Fibroblast of lung (primary cell): ENCODE measurements at regions not wholly inside any gene's neighbourhood (a gene's known extent, or its start where the extent isn't known, plus 50 kb on each side); places are given as distances from the start of the nearest gene placed in this dataset.

Experiments used
- EZH2 ChIP-seq: IDR thresholded peaks from 2 replicates; pipeline ENCODE4 v1.5.1; 2012; ENCODE audit warnings: low read length, control low read depth, mild to moderate bottlenecking; ENCODE audit errors: missing control alignments
- TF ChIP-seq, protein P1 (sequence below), 2 donors: IDR thresholded peaks in 1 of 2; conservative IDR thresholded peaks in 1 of 2; 1 replicate in 1 of 2; 2 replicates in 1 of 2; pipeline ENCODE4 v1.5.1; 2011 to 2012; ENCODE audit warnings: low read length in 2 of 2, control low read depth in 1 of 2, inconsistent platforms in 1 of 2, low read depth in 1 of 2, mild to moderate bottlenecking in 1 of 2

DNA sequence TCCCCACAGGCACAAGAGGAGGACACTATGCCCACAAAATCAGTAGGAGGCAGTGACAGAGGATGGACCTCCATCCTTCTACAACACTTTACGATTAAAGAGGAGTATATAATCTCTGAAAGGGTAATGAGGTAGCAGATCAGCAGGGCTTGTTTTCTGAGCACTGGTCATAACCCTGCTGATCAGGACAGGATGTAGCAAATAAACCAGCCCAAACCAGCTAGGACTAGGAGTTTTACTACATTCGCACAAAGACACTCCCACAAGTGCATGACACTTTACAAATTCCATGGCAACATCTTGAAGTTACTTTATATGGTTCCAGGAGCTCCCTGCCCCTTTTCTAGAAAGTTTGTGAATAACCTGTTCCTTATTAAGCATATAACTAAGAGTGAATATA, 73.3 kb upstream of the CHD6 start:
- TF ChIP-seq, protein P1, sequence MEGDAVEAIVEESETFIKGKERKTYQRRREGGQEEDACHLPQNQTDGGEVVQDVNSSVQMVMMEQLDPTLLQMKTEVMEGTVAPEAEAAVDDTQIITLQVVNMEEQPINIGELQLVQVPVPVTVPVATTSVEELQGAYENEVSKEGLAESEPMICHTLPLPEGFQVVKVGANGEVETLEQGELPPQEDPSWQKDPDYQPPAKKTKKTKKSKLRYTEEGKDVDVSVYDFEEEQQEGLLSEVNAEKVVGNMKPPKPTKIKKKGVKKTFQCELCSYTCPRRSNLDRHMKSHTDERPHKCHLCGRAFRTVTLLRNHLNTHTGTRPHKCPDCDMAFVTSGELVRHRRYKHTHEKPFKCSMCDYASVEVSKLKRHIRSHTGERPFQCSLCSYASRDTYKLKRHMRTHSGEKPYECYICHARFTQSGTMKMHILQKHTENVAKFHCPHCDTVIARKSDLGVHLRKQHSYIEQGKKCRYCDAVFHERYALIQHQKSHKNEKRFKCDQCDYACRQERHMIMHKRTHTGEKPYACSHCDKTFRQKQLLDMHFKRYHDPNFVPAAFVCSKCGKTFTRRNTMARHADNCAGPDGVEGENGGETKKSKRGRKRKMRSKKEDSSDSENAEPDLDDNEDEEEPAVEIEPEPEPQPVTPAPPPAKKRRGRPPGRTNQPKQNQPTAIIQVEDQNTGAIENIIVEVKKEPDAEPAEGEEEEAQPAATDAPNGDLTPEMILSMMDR (conservative IDR thresholded peaks at IDR 0.05 in 1 of 2, IDR thresholded peaks at IDR 0.05 in 1 of 2; ENCODE audit: low read depth in 1 of 2, low read length in 2 of 2) = no peak
- no peak for TF ChIP-seq EZH2
